GM23338 (cell line): ENCODE measurements at regions not wholly inside any gene's neighbourhood (a gene's known extent, or its start where the extent isn't known, plus 50 kb on each side); places are given as distances from the start of the nearest gene placed in this dataset.
"Not testable (repeated sequence)": the region's sequence is repeated elsewhere in the genome, so short reads cannot be mapped to it uniquely, and the experiment has no call there.

Experiments
- ATAC-seq: fragments of 200-7000 bp; cut with Tn5 transposase; 3 replicates; pipeline ENCODE4 v1.9.1; 2020
- DNase-seq: peaks from one replicate; pipeline ENCODE4 v3.0.0-alpha.2; 2015; ENCODE audit warnings: low spot score
- H2AFZ ChIP-seq: fragments of 200-600 bp; sonication (generic); 2 replicates; pipeline ENCODE4 v1.8.0; 2016; ENCODE audit warnings: antibody characterized with exemption, mild to moderate bottlenecking, moderate library complexity
- H3F3A ChIP-seq: fragments of 200-600 bp; sonication (generic); replicated peaks from 2 replicates; pipeline ENCODE4 v1.8.0; 2017; ENCODE audit warnings: antibody characterized with exemption, mixed run types, low read depth
- H3K27ac ChIP-seq: fragments of 200-600 bp; sonication (generic); 2 replicates; pipeline ENCODE4 v1.6.1; 2016; ENCODE audit warnings: low read depth
- H3K27me3 ChIP-seq: fragments of 200-600 bp; sonication (generic); 2 replicates; pipeline ENCODE4 v1.8.0; 2016; ENCODE audit warnings: mild to moderate bottlenecking, mixed run types, moderate library complexity; ENCODE audit not compliant: insufficient read depth
- H3K36me3 ChIP-seq: fragments of 200-600 bp; sonication (generic); 2 replicates; pipeline ENCODE4 v1.8.0; 2016; ENCODE audit warnings: mild to moderate bottlenecking; ENCODE audit not compliant: insufficient read depth
- H3K4me1 ChIP-seq: fragments of 200-600 bp; sonication (generic); 2 replicates; pipeline ENCODE4 v1.8.0; 2016; ENCODE audit warnings: mild to moderate bottlenecking, moderate library complexity; ENCODE audit not compliant: insufficient read depth
- H3K4me2 ChIP-seq: fragments of 200-600 bp; sonication (generic); 2 replicates; pipeline ENCODE4 v1.7.1; 2017; ENCODE audit warnings: mixed run types
- H3K4me3 ChIP-seq: fragments of 200-600 bp; sonication (generic); 2 replicates; pipeline ENCODE4 v1.6.1; 2016; ENCODE audit warnings: mixed run types
- H3K79me2 ChIP-seq: fragments of 200-600 bp; sonication (generic); replicated peaks from 2 replicates; pipeline ENCODE4 v1.8.0; 2017; ENCODE audit warnings: mild to moderate bottlenecking; ENCODE audit not compliant: insufficient read depth
- H3K9me2 ChIP-seq: fragments of 200-600 bp; sonication (generic); 2 replicates; pipeline ENCODE4 v1.8.0; 2017; ENCODE audit not compliant: insufficient read depth
- H4K20me1 ChIP-seq: fragments of 200-600 bp; sonication (generic); replicated peaks from 2 replicates; pipeline ENCODE4 v1.8.0; 2017; ENCODE audit warnings: mild to moderate bottlenecking; ENCODE audit not compliant: insufficient read depth
- H3K27ac Mint-ChIP-seq: 2 replicates; pipeline ENCODE4 v1.8.0; 2020; ENCODE audit warnings: inconsistent platforms, mild to moderate bottlenecking, moderate library complexity, mixed read lengths
- H3K27me3 Mint-ChIP-seq: 3 replicates; pipeline ENCODE4 v1.8.0; 2022; ENCODE audit warnings: low read depth, mild to moderate bottlenecking, moderate library complexity, mixed read lengths, inconsistent platforms; ENCODE audit not compliant: insufficient read depth, poor library complexity
- H3K36me3 Mint-ChIP-seq: 3 replicates; pipeline ENCODE4 v1.8.0; 2021; ENCODE audit warnings: low read depth, mild to moderate bottlenecking, inconsistent platforms, moderate library complexity, mixed read lengths
- H3K4me1 Mint-ChIP-seq: 3 replicates; pipeline ENCODE4 v1.8.0; 2020; ENCODE audit warnings: mild to moderate bottlenecking, inconsistent platforms, mixed read lengths
- H3K4me3 Mint-ChIP-seq: 3 replicates; pipeline ENCODE4 v1.8.0; 2021; ENCODE audit warnings: moderate library complexity, mild to moderate bottlenecking, inconsistent platforms, mixed read lengths
- H3K9me3 Mint-ChIP-seq: 3 replicates; pipeline ENCODE4 v1.8.0; 2020; ENCODE audit warnings: moderate library complexity, mild to moderate bottlenecking, inconsistent platforms, mixed read lengths
- CREB1 ChIP-seq: fragments of 250-450 bp; sonication (Bioruptor Pico); IDR thresholded peaks from 2 replicates; pipeline ENCODE4 v1.5.0; 2020; ENCODE audit warnings: low read depth, mild to moderate bottlenecking, moderate library complexity
- ETS1 ChIP-seq: IDR thresholded peaks from 2 replicates; pipeline ENCODE4 v1.6.1; 2016; ENCODE audit warnings: antibody characterized with exemption
- EZH2 ChIP-seq: fragments of 200-600 bp; sonication (generic); IDR thresholded peaks from one replicate; pipeline ENCODE4 v1.8.0; 2017; ENCODE audit warnings: antibody characterized with exemption, mild to moderate bottlenecking, low read depth; ENCODE audit not compliant: unreplicated experiment
- NANOG ChIP-seq: IDR thresholded peaks from 2 replicates; pipeline ENCODE4 v1.6.1; 2016; ENCODE audit warnings: antibody characterized with exemption, borderline replicate concordance
- POLR2AphosphoS5 ChIP-seq: IDR thresholded peaks from 2 replicates; pipeline ENCODE4 v1.6.1; 2016; ENCODE audit warnings: antibody characterized with exemption, low read depth
- REST ChIP-seq: IDR thresholded peaks from one replicate; pipeline ENCODE4 v1.6.1; 2018; ENCODE audit warnings: antibody characterized with exemption; ENCODE audit not compliant: unreplicated experiment
- ZNF114 ChIP-seq: fragments of 250-450 bp; sonication (Bioruptor Pico); IDR thresholded peaks from 2 replicates; pipeline ENCODE4 v1.5.0; 2020; ENCODE audit warnings: mild to moderate bottlenecking, moderate library complexity
- ZNF331 ChIP-seq: fragments of 250-450 bp; sonication (Bioruptor Pico); IDR thresholded peaks from 2 replicates; pipeline ENCODE4 v1.5.0; 2020; ENCODE audit warnings: low read depth, mild to moderate bottlenecking, moderate library complexity
- ZNF462 ChIP-seq: fragments of 250-450 bp; sonication (Bioruptor Pico); IDR thresholded peaks from 2 replicates; pipeline ENCODE4 v1.5.0; 2020; ENCODE audit warnings: mild to moderate bottlenecking, moderate library complexity
- TF ChIP-seq, protein P1 (sequence below), 2 experiments: fragments of 200-600 bp in 1 of 2; sonication (generic) in 1 of 2; conservative IDR thresholded peaks; 2 replicates each; pipeline versions ENCODE4 v1.5.1 to v1.6.1; 2016 to 2017; ENCODE audit warnings: antibody characterized with exemption in 2 of 2, low read depth in 2 of 2, mild to moderate bottlenecking in 2 of 2, moderate library complexity in 1 of 2

GRCh38 chr7:9075774-9076173 lies 642.4 kb downstream of the NXPH1 start:
- H3K36me3 ChIP-seq, H3K79me2 ChIP-seq, H3K27me3 ChIP-seq, H3K27ac ChIP-seq, H3K4me2 ChIP-seq, H3K27ac Mint-ChIP-seq, H3K36me3 Mint-ChIP-seq, DNase-seq, H3K9me3 Mint-ChIP-seq, H3F3A ChIP-seq, H3K4me3 ChIP-seq, H3K4me1 Mint-ChIP-seq, H2AFZ ChIP-seq, H3K4me1 ChIP-seq, H3K9me2 ChIP-seq, H3K4me3 Mint-ChIP-seq, H4K20me1 ChIP-seq, ATAC-seq, H3K27me3 Mint-ChIP-seq: not testable (repeated sequence)

- peak; percentile 41 for DNase-seq
- Mint-ChIP-seq H3K27me3 (peaks cover 2% of the 10 kb centered on the region), H3K9me3 (peaks cover 6% of the 10 kb centered on the region; the same call in 2 of the 3 replicates), H3K4me1 (no peaks in the 10 kb centered on the region), H3K36me3 (no peaks in the 10 kb centered on the region), H3K4me3 (no peak overlapping the region), H3K27ac (no peak overlapping the region)
- Histone ChIP-seq H2AFZ (no peak overlapping the region), H3K27me3 (no peaks in the 10 kb centered on the region), H3K36me3 (no peaks in the 10 kb centered on the region), H4K20me1 (no peaks in the 10 kb centered on the region), H3K9me2 (no peaks in the 10 kb centered on the region), H3K27ac (no peak overlapping the region), H3K4me1 (no peaks in the 10 kb centered on the region), H3K4me2 (no peak overlapping the region), H3K4me3 (no peak overlapping the region), H3F3A (no peaks in the 10 kb centered on the region), H3K79me2 (no peaks in the 10 kb centered on the region)
- ATAC-seq, result peak; percentile 56
- TF ChIP-seq CREB1 (CRISPR knock-in tag) (no peak), ZNF331 (CRISPR knock-in tag) (no peak), ZNF114 (no peak), ETS1 (no peak), POLR2AphosphoS5 (no peak), NANOG (no peak), EZH2 (no peak), ZNF462 (CRISPR knock-in tag) (no peak; the same call in 1 of the 2 replicates), REST (no peak)
- TF ChIP-seq, protein P1, sequence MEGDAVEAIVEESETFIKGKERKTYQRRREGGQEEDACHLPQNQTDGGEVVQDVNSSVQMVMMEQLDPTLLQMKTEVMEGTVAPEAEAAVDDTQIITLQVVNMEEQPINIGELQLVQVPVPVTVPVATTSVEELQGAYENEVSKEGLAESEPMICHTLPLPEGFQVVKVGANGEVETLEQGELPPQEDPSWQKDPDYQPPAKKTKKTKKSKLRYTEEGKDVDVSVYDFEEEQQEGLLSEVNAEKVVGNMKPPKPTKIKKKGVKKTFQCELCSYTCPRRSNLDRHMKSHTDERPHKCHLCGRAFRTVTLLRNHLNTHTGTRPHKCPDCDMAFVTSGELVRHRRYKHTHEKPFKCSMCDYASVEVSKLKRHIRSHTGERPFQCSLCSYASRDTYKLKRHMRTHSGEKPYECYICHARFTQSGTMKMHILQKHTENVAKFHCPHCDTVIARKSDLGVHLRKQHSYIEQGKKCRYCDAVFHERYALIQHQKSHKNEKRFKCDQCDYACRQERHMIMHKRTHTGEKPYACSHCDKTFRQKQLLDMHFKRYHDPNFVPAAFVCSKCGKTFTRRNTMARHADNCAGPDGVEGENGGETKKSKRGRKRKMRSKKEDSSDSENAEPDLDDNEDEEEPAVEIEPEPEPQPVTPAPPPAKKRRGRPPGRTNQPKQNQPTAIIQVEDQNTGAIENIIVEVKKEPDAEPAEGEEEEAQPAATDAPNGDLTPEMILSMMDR (conservative IDR thresholded peaks at IDR 0.05; ENCODE audit: low read depth in 2 of 2), result no peak
These were observed 648.8 kb downstream of the NXPH1 start for GRCh38 chr7:9082203-9082602.
